Loucy (cell line): ENCODE measurements at regions not wholly inside any gene's neighbourhood (a gene's known extent, or its start where the extent isn't known, plus 50 kb on each side); places are given as distances from the start of the nearest gene placed in this dataset.

Source experiments
- H2AFZ ChIP-seq: fragments of 200-600 bp; sonication (generic); 2 replicates; pipeline ENCODE4 v1.6.0; 2016; ENCODE audit warnings: antibody characterized with exemption, mild to moderate bottlenecking, low read length, moderate library complexity
- H3F3A ChIP-seq: fragments of 200-600 bp; 2 replicates; pipeline ENCODE4 v1.6.0; 2016; ENCODE audit warnings: antibody characterized with exemption, low read depth, mild to moderate bottlenecking
- H3K27me3 ChIP-seq: fragments of 200-600 bp; sonication (generic); 2 replicates; pipeline ENCODE4 v1.6.1; 2014; ENCODE audit warnings: low read length, mild to moderate bottlenecking; ENCODE audit not compliant: insufficient read depth, poor library complexity, severe bottlenecking
- H3K36me3 ChIP-seq: fragments of 200-600 bp; sonication (generic); 2 replicates; pipeline ENCODE4 v1.6.1; 2016; ENCODE audit warnings: low read length; ENCODE audit not compliant: insufficient read depth
- H3K4me1 ChIP-seq: fragments of 200-600 bp; sonication (generic); 2 replicates; pipeline ENCODE4 v1.5.1; 2014; ENCODE audit warnings: low read length, mild to moderate bottlenecking; ENCODE audit not compliant: insufficient read depth, poor library complexity, severe bottlenecking
- H3K4me2 ChIP-seq: fragments of 200-600 bp; sonication (generic); 2 replicates; pipeline ENCODE4 v1.6.0; 2014; ENCODE audit warnings: antibody characterized with exemption, low read length, low read depth, mild to moderate bottlenecking; ENCODE audit not compliant: poor library complexity, severe bottlenecking
- H3K4me3 ChIP-seq: fragments of 200-600 bp; sonication (generic); 2 replicates; pipeline ENCODE4 v1.5.1; 2014; ENCODE audit warnings: low read length, mild to moderate bottlenecking, mixed read lengths; ENCODE audit not compliant: poor library complexity, severe bottlenecking
- H3K79me2 ChIP-seq: fragments of 200-600 bp; sonication (generic); 2 replicates; pipeline ENCODE4 v1.6.1; 2014; ENCODE audit warnings: low read length; ENCODE audit not compliant: insufficient read depth
- H3K9ac ChIP-seq: fragments of 200-600 bp; sonication (generic); 2 replicates; pipeline ENCODE4 v1.6.0; 2014; ENCODE audit warnings: mild to moderate bottlenecking, low read depth, low read length, moderate library complexity; ENCODE audit not compliant: poor library complexity, severe bottlenecking
- H3K9me2 ChIP-seq: fragments of 200-600 bp; sonication (generic); replicated peaks from 2 replicates; pipeline ENCODE4 v1.6.1; 2016; ENCODE audit warnings: low read depth, low read length, mixed read lengths
- H3K9me3 ChIP-seq: fragments of 200-600 bp; sonication (generic); 2 replicates; pipeline ENCODE4 v1.6.1; 2014; ENCODE audit warnings: mild to moderate bottlenecking, antibody characterized with exemption, low read length, low read depth; ENCODE audit not compliant: insufficient read depth
- H4K20me1 ChIP-seq: fragments of 200-600 bp; sonication (generic); 2 replicates; pipeline ENCODE4 v1.6.0; 2014; ENCODE audit warnings: antibody characterized with exemption, low read length, mild to moderate bottlenecking; ENCODE audit not compliant: insufficient read depth, poor library complexity, severe bottlenecking
- EZH2phosphoT487 ChIP-seq: fragments of 200-600 bp; IDR thresholded peaks from 2 replicates; pipeline ENCODE4 v1.6.1; 2018; ENCODE audit warnings: antibody characterized with exemption, mild to moderate bottlenecking, moderate library complexity, borderline replicate concordance
- TF ChIP-seq, protein P1 (sequence below): fragments of 200-600 bp; sonication (generic); conservative IDR thresholded peaks from 2 replicates; pipeline ENCODE4 v1.5.1; 2014; ENCODE audit warnings: mild to moderate bottlenecking, antibody characterized with exemption, low read length

DNA sequence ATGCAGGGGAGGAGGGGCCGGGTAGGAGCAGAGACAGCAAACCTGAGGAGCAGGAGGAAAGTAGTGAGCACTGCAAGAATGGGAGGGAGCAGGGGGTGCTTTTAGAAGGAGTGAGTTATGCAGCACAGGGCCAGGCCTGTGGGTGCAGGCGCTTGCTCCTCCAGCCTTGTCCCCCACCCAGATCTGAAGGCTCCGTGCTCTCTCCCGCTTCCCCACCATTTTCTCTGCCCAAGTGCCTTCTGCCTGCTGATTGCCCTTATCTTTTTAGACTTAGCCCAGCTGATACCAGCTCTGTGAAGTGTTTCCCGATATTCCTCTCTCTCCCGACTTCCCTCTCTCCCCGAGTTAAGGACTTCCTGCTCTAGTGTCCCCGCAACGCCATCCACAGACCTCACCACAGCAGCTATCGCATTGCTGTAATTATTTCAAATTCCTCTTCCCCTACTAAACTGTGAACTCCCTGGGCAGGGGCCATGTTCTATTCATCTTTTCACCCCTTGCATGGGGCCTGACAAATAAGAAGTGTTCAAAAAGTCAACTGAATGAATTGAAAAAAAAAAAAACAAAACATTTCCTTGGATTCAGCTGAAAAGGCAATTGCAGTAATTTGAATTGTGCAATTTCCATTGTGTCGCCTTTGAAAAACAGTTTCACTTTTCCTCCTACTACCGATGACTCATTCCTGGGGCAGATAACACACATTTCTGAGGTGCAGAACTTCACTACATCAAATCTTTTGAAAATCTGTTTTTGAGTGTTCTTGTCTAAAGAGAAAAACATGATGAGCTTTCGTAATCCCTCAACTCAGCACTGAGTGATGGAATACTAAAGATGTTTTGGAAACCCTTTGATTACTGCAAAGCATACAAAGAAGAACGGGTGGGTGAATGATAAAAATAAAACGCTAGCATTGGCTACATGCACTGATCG, 69.7 kb upstream of the BMAL1 start:
- H3K27me3 ChIP-seq, result no peaks in the 10 kb centered on the region
- H3K79me2 ChIP-seq, result no peaks in the 10 kb centered on the region
- peak overlapping the region; percentile 16 for H3K4me2 ChIP-seq
- no peak overlapping the region for H3K9ac ChIP-seq
- TF ChIP-seq EZH2phosphoT487, result no peak
- TF ChIP-seq, protein P1, sequence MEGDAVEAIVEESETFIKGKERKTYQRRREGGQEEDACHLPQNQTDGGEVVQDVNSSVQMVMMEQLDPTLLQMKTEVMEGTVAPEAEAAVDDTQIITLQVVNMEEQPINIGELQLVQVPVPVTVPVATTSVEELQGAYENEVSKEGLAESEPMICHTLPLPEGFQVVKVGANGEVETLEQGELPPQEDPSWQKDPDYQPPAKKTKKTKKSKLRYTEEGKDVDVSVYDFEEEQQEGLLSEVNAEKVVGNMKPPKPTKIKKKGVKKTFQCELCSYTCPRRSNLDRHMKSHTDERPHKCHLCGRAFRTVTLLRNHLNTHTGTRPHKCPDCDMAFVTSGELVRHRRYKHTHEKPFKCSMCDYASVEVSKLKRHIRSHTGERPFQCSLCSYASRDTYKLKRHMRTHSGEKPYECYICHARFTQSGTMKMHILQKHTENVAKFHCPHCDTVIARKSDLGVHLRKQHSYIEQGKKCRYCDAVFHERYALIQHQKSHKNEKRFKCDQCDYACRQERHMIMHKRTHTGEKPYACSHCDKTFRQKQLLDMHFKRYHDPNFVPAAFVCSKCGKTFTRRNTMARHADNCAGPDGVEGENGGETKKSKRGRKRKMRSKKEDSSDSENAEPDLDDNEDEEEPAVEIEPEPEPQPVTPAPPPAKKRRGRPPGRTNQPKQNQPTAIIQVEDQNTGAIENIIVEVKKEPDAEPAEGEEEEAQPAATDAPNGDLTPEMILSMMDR, result no peak
- no peaks in the 10 kb centered on the region for H3K9me2 ChIP-seq
- H3K4me3 ChIP-seq, result no peak overlapping the region
- no peaks in the 10 kb centered on the region for H3K36me3 ChIP-seq
- no peaks in the 10 kb centered on the region for H4K20me1 ChIP-seq
- no peaks in the 10 kb centered on the region for H3K9me3 ChIP-seq
- H3K4me1 ChIP-seq, result no peaks in the 10 kb centered on the region
- peak overlapping the region; percentile 68 for H2AFZ ChIP-seq
- H3F3A ChIP-seq, result no peaks in the 10 kb centered on the region

- H3K4me3 ChIP-seq, result no peak overlapping the region
- H3K4me1 ChIP-seq, result no peaks in the 10 kb centered on the region
- H3K4me2 ChIP-seq, result no peak overlapping the region
- no peaks in the 10 kb centered on the region for H3K27me3 ChIP-seq
- H3K9me2 ChIP-seq, result no peaks in the 10 kb centered on the region
- no peaks in the 10 kb centered on the region for H3F3A ChIP-seq
- TF ChIP-seq EZH2phosphoT487, result no peak
- TF ChIP-seq, protein P1, result no peak
- H3K36me3 ChIP-seq, result no peaks in the 10 kb centered on the region
- no peaks in the 10 kb centered on the region for H4K20me1 ChIP-seq
- no peak overlapping the region for H2AFZ ChIP-seq
- no peaks in the 10 kb centered on the region for H3K9me3 ChIP-seq
- no peak overlapping the region for H3K9ac ChIP-seq
- H3K79me2 ChIP-seq, result no peaks in the 10 kb centered on the region
Measured at GRCh38 chr11:13208921-13209320, 68.7 kb upstream of the BMAL1 start.

DNA sequence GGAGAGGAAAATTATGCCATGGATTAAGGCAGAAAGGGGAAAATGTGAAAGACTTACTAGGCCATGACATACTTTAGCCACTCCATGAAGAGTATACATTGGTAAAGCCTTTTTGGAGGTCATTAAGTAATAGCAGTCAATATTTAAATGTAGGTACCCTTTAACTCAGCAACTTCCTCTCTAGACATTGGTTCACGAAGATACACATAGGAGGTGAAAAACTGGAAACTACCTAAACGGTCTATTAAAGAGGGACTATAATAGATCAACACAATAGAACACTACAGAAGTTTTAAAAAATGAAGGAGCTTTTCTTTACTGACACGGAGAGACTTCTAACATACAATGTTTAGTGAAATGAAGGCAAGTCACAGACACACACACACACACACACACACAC, 68.2 kb upstream of the BMAL1 start:
- Histone ChIP-seq H3K9ac (no peak overlapping the region), H3K9me3 (no peaks in the 10 kb centered on the region), H3K27me3 (no peaks in the 10 kb centered on the region), H3K4me1 (no peaks in the 10 kb centered on the region), H3F3A (no peaks in the 10 kb centered on the region), H3K4me2 (no peak overlapping the region), H3K9me2 (no peaks in the 10 kb centered on the region), H3K4me3 (no peak overlapping the region), H3K79me2 (no peaks in the 10 kb centered on the region), H2AFZ (no peak overlapping the region), H3K36me3 (no peaks in the 10 kb centered on the region), H4K20me1 (no peaks in the 10 kb centered on the region)
- TF ChIP-seq, protein P1, result no peak
- TF ChIP-seq EZH2phosphoT487, result no peak
